Karpas-422 (cell line): ENCODE measurements at regions not wholly inside any gene's neighbourhood (a gene's known extent, or its start where the extent isn't known, plus 50 kb on each side); places are given as distances from the start of the nearest gene placed in this dataset.

Experiments used
- DNase-seq: peaks from one replicate; pipeline ENCODE4 v3.0.0-alpha.2; 2015
- H2AFZ ChIP-seq: fragments of 200-600 bp; sonication (generic); 2 replicates; pipeline ENCODE4 v1.6.1; 2014; ENCODE audit warnings: antibody characterized with exemption, low read length, mixed read lengths
- H3K27ac ChIP-seq: fragments of 200-600 bp; sonication (generic); 2 replicates; pipeline ENCODE4 v1.5.1; 2014; ENCODE audit warnings: mild to moderate bottlenecking, low read length, moderate library complexity
- H3K27me3 ChIP-seq: fragments of 200-600 bp; sonication (generic); 2 replicates; pipeline ENCODE4 v1.6.1; 2014; ENCODE audit warnings: low read length, mixed read lengths
- H3K36me3 ChIP-seq: fragments of 200-600 bp; sonication (generic); 2 replicates; pipeline ENCODE4 v1.6.1; 2014; ENCODE audit warnings: low read length, mixed read lengths; ENCODE audit not compliant: insufficient read depth
- H3K4me1 ChIP-seq: fragments of 200-600 bp; sonication (generic); 2 replicates; pipeline ENCODE4 v1.6.1; 2014; ENCODE audit warnings: mild to moderate bottlenecking, low read length, mixed read lengths
- H3K4me2 ChIP-seq: fragments of 200-600 bp; sonication (generic); 2 replicates; pipeline ENCODE4 v1.6.1; 2014; ENCODE audit warnings: low read length, low read depth, mild to moderate bottlenecking; ENCODE audit not compliant: poor library complexity, severe bottlenecking
- H3K4me3 ChIP-seq: fragments of 200-600 bp; sonication (generic); 2 replicates; pipeline ENCODE4 v1.5.1; 2014; ENCODE audit warnings: mild to moderate bottlenecking, antibody characterized with exemption, low read length, mixed read lengths
- H3K79me2 ChIP-seq: fragments of 200-600 bp; sonication (generic); 2 replicates; pipeline ENCODE4 v1.6.1; 2014; ENCODE audit warnings: mild to moderate bottlenecking, low read length, mixed read lengths
- H3K9ac ChIP-seq: fragments of 200-600 bp; sonication (generic); 2 replicates; pipeline ENCODE4 v1.6.0; 2014; ENCODE audit warnings: low read length
- H3K9me2 ChIP-seq: fragments of 200-600 bp; sonication (generic), shearing (Covaris generic); replicated peaks from 2 replicates; pipeline ENCODE4 v1.6.0; 2014; ENCODE audit warnings: mild to moderate bottlenecking, low read length, moderate library complexity; ENCODE audit not compliant: insufficient read depth
- H3K9me3 ChIP-seq: fragments of 300-700, 200-600 bp; sonication (generic); 2 replicates; pipeline ENCODE4 v1.6.1; 2014; ENCODE audit warnings: low read length, mixed read lengths
- H4K20me1 ChIP-seq: fragments of 200-600 bp; sonication (generic); 2 replicates; pipeline ENCODE4 v1.6.1; 2014; ENCODE audit warnings: mild to moderate bottlenecking, antibody characterized with exemption, low read length, low read depth; ENCODE audit not compliant: insufficient read depth

DNA sequence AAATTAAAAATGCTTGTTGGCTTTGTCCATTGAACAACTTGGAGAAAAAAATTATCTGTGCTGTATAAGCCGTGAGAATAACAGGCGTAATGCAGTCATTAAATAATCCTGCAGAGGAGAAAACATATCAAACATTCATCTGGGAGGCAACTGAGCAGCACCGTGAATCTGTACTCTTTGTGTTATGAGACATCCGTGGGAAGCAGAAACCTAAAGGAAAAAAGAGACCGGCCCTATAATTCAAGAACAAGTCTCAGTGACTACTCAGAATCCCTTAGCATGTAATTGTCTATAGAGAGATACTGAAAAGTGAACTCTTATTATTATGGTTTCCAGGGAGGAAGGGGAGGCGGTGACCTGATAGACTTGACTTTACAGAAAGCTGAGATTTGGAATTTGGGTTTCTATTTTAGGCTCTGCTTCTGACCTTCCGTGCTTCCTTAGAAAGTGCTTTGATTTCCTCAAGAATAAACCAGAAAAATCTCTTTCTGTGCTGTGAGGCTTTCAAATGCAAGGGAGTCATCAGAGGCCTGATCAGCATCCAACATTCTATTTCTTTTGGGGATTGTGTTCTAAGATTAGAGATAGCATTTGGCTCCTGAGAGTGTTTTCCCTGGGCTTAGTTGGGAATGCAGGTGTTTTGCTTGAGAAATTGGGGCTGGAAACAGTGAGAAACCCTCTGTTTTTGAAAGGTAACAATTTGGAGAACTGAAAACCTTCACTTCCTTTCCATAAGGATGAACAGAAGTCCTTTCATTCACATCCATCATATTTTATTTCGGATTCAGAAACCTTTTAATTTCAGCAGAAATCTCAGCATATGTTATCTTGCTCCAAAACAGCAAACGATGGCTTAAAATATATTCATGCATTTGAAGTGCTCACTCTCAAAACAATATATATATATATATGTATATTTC, 296.7 kb downstream of the CSNK1G3 start:
- Histone ChIP-seq H4K20me1 (no peaks in the 10 kb centered on the region), H3K4me2 (peak overlapping the region; percentile 61), H3K9me3 (no peaks in the 10 kb centered on the region), H3K36me3 (no peaks in the 10 kb centered on the region), H3K79me2 (no peaks in the 10 kb centered on the region), H3K27ac (peak overlapping the region; percentile 96), H3K27me3 (no peaks in the 10 kb centered on the region), H3K9me2 (no peaks in the 10 kb centered on the region), H2AFZ (0 out of 2 replicates have a peak overlapping the region, but pooled peaks have one; percentile 44), H3K4me3 (peak overlapping the region; percentile 11; the same call in 1 of the 2 replicates), H3K9ac (peak overlapping the region; percentile 53), H3K4me1 (peaks cover 74% of the 10 kb centered on the region)
- DNase-seq = no peak

DNA sequence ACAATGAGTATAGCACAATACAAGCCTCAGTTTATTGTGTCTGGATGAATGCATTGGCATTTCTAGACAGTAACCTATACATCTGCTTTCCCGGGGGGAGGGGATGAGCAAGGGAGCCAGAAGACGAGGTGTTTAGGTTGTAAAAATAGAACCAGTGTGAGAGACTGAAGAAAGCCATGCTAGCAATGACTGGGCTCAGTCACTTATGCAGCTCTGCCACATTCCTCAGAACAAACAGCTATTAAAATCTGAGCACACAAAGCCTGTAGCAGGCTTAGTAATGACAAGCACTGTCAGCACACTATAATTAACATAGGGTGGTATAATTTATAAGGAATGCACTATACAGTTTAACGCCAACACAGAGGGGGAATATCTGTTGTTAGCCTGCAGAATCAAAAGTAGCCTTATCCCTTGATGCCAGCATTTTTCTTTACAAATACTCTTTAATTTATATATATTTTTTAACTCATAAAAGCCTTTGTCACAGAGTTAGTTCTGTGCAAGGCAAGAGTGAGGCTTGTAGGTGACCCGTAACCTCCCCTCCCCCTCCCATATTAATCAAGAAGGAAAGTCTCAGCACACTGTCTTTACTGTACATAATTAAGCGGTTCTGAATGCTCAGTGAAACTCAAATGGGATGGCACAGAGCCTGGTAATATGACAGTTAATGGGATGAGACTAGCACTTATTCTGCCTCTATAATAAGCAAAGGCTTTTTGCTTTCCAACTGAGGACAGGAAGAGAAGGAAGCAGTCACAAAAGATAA, 295.4 kb downstream of the CSNK1G3 start:
- Histone ChIP-seq H3K36me3 (no peaks in the 10 kb centered on the region), H3K9me3 (no peaks in the 10 kb centered on the region), H3K27ac (peak overlapping the region; percentile 96), H3K9ac (no peak overlapping the region; the same call in 1 of the 2 replicates), H3K27me3 (no peaks in the 10 kb centered on the region), H3K4me1 (peaks cover 66% of the 10 kb centered on the region), H3K4me3 (no peak overlapping the region), H3K79me2 (no peaks in the 10 kb centered on the region), H3K4me2 (peak overlapping the region; percentile 61), H2AFZ (0 out of 2 replicates have a peak overlapping the region, but pooled peaks have one; percentile 52), H4K20me1 (no peaks in the 10 kb centered on the region), H3K9me2 (no peaks in the 10 kb centered on the region)
- DNase-seq = no peak

DNA sequence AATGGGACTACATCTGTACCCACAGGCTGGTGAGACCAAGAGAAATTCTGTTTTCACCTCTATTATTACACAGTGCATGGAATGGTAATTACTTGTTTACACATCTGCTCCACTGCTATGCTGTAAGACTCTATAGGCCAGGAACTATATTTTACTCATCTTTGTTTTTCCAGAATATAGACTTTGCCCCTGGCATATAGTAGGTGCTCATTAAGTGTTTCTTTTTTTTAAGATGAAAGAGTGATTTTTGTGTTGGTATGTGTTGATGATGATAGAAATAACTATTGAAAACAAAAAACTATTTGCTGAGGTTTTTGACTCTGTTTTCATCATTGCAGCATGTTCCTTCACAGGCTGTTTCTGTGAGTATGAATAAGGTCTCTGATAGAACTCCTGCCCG, 294.7 kb downstream of the CSNK1G3 start:
- Histone ChIP-seq H3K36me3 (no peaks in the 10 kb centered on the region), H3K27me3 (no peaks in the 10 kb centered on the region), H2AFZ (0 out of 2 replicates have a peak overlapping the region, but pooled peaks have one; percentile 52), H3K4me3 (no peak overlapping the region), H3K4me1 (peaks cover 59% of the 10 kb centered on the region), H3K9ac (no peak overlapping the region; the same call in 1 of the 2 replicates), H3K4me2 (no peak overlapping the region), H3K9me2 (no peaks in the 10 kb centered on the region), H3K79me2 (no peaks in the 10 kb centered on the region), H3K27ac (peak overlapping the region; percentile 96; the same call in 1 of the 2 replicates), H4K20me1 (no peaks in the 10 kb centered on the region), H3K9me3 (no peaks in the 10 kb centered on the region)
- DNase-seq = no peak

DNA sequence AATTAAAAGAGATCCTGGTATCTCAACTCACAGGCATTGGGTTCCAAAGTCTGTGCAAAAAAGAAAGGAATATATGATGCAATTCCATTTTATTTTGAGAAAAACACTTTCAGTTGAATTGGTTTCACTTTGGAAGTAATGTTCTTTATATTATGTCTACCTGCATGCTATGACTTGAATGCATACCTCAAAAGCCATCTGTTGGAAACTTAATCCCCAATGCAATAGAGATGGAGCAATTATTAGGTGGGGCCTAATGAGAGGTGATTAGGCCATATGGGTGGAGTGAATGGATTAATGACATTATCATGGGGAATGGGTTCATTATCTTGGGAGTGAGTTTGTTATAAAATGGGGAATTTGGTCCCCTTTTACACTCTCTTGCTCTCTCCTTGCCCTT, 293.3 kb downstream of the CSNK1G3 start:
- H3K4me3 ChIP-seq = no peak overlapping the region
- no peak overlapping the region for H3K9ac ChIP-seq
- H3K79me2 ChIP-seq = no peaks in the 10 kb centered on the region
- no peak for DNase-seq
- no peaks in the 10 kb centered on the region for H3K9me2 ChIP-seq
- H2AFZ ChIP-seq = no peak overlapping the region
- no peak overlapping the region for H3K27ac ChIP-seq
- no peak overlapping the region for H3K4me2 ChIP-seq
- no peaks in the 10 kb centered on the region for H3K27me3 ChIP-seq
- H3K4me1 ChIP-seq = peaks cover 46% of the 10 kb centered on the region
- no peaks in the 10 kb centered on the region for H3K36me3 ChIP-seq
- no peaks in the 10 kb centered on the region for H4K20me1 ChIP-seq
- H3K9me3 ChIP-seq = no peaks in the 10 kb centered on the region

DNA sequence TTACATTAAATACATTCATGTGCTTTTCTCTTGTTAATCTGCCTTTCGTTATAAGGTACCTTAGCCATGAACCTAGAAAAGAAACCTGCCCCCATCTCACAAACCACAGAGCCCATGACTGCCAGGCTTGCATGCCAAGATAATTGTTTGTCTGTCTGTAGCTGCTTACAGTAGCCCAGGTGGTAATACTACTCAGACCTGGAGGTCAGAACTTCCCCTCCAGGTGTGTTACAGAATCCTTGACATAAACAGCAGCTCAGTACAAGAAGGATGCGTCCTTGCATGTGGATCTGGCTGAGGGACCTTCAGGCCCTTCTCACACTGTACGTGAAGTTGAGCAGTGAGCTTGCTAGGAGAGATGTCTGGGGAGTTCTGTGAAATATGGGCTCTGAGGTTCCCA, 291.4 kb downstream of the CSNK1G3 start:
- no peak overlapping the region for H3K4me2 ChIP-seq
- peak overlapping the region; percentile 3; the same call in 1 of the 2 replicates for H2AFZ ChIP-seq
- no peaks in the 10 kb centered on the region for H3K36me3 ChIP-seq
- H3K4me3 ChIP-seq = no peak overlapping the region
- DNase-seq = no peak
- H3K4me1 ChIP-seq = peaks cover 26% of the 10 kb centered on the region
- H3K27me3 ChIP-seq = no peaks in the 10 kb centered on the region
- no peaks in the 10 kb centered on the region for H4K20me1 ChIP-seq
- H3K9me2 ChIP-seq = no peaks in the 10 kb centered on the region
- no peak overlapping the region for H3K9ac ChIP-seq
- H3K27ac ChIP-seq = no peak overlapping the region
- no peaks in the 10 kb centered on the region for H3K9me3 ChIP-seq
- H3K79me2 ChIP-seq = no peaks in the 10 kb centered on the region

GRCh38 chr5:123802298-123802951, 290.4 kb downstream of the CSNK1G3 start:
- Histone ChIP-seq H2AFZ (no peak overlapping the region), H3K9me2 (no peaks in the 10 kb centered on the region), H3K4me3 (no peak overlapping the region)

GRCh38 chr5:123800640-123801039, 288.7 kb downstream of the CSNK1G3 start:
- H2AFZ ChIP-seq = no peak overlapping the region
- H3K9me3 ChIP-seq = no peaks in the 10 kb centered on the region
- H3K79me2 ChIP-seq = no peaks in the 10 kb centered on the region

More at GRCh38 chr5:123802298-123802951, 290.4 kb downstream of the CSNK1G3 start:
- Histone ChIP-seq H3K9me3 (no peaks in the 10 kb centered on the region), H3K79me2 (no peaks in the 10 kb centered on the region), H3K4me2 (no peak overlapping the region), H4K20me1 (no peaks in the 10 kb centered on the region), H3K27ac (no peak overlapping the region), H3K27me3 (no peaks in the 10 kb centered on the region), H3K4me1 (peaks cover 17% of the 10 kb centered on the region), H3K36me3 (no peaks in the 10 kb centered on the region), H3K9ac (no peak overlapping the region)
- no peak for DNase-seq

More at GRCh38 chr5:123800640-123801039, 288.7 kb downstream of the CSNK1G3 start:
- H4K20me1 ChIP-seq = no peaks in the 10 kb centered on the region
- H3K36me3 ChIP-seq = no peaks in the 10 kb centered on the region
- no peak for DNase-seq
- peaks cover 8% of the 10 kb centered on the region for H3K4me1 ChIP-seq
- no peak overlapping the region for H3K4me2 ChIP-seq
- H3K9me2 ChIP-seq = no peaks in the 10 kb centered on the region
- H3K4me3 ChIP-seq = no peak overlapping the region
- H3K27ac ChIP-seq = no peak overlapping the region
- H3K9ac ChIP-seq = no peak overlapping the region
- H3K27me3 ChIP-seq = no peaks in the 10 kb centered on the region
